ENCODE measurements at regions not wholly inside any gene's neighbourhood (a gene's known extent, or its start where the extent isn't known, plus 50 kb on each side); places are given as distances from the start of the nearest gene placed in this dataset.

GRCh38 chr15:97902140-97902780 lies 58.2 kb upstream of the ARRDC4 start:
- Histone ChIP-seq H3K9me3 (replicated peaks in 1 of 11) (no peaks in the 10 kb centered on the region), H3K9ac (no peak overlapping the region), H3K4me3 (no peak overlapping the region), H3K36me3 (no peaks in the 10 kb centered on the region), H3K27me3 (no peaks in the 10 kb centered on the region), H3K4me1 (peaks cover 0 to 10% (median 0%) of the 10 kb centered on the region in 10 experiments; a peak in 7 of 20 replicates), H3K4me2 (no peak overlapping the region), H3K27ac (no peak overlapping the region), H4K20me1 (no peaks in the 10 kb centered on the region; a peak in 1 of 22 replicates)
- no peak for TF ChIP-seq Cebpa-rat (IDR thresholded peaks at IDR 0.05)

- H3K4me3 ChIP-seq: no peak overlapping the region
- H4K20me1 ChIP-seq: no peaks in the 10 kb centered on the region; a peak in 1 of 22 replicates
- no peaks in the 10 kb centered on the region for H3K36me3 ChIP-seq
- H3K9me3 ChIP-seq (replicated peaks in 1 of 11): no peaks in the 10 kb centered on the region
- TF ChIP-seq Cebpa-rat (IDR thresholded peaks at IDR 0.05): no peak
- no peaks in the 10 kb centered on the region for H3K27me3 ChIP-seq
- no peak overlapping the region for H3K27ac ChIP-seq
- H3K9ac ChIP-seq: no peak overlapping the region
- H3K4me1 ChIP-seq: peaks cover 0 to 10% (median 0%) of the 10 kb centered on the region in 10 experiments; a peak in 7 of 20 replicates
- peak overlapping the region in 8 of 11 experiments; percentile 13 to 68 (median 57); a peak in 10 of 22 replicates for H3K4me2 ChIP-seq
Measured at GRCh38 chr15:97903560-97903959, 56.9 kb upstream of the ARRDC4 start.

GRCh38 chr15:97903971-97904572 lies 56.4 kb upstream of the ARRDC4 start:
- Histone ChIP-seq H3K27me3 (no peaks in the 10 kb centered on the region), H3K4me2 (peak overlapping the region; percentile 13 to 68 (median 56); a peak in 21 of 22 replicates), H3K27ac (no peak overlapping the region), H3K9ac (peak overlapping the region in 2 of 11 experiments; percentile 4 to 20; a peak in 3 of 22 replicates), H4K20me1 (no peaks in the 10 kb centered on the region; a peak in 1 of 22 replicates), H3K4me1 (peaks cover 0 to 10% (median 0%) of the 10 kb centered on the region in 10 experiments; a peak in 7 of 20 replicates), H3K4me3 (no peak overlapping the region; a peak in 2 of 20 replicates), H3K9me3 (replicated peaks in 1 of 11) (no peaks in the 10 kb centered on the region), H3K36me3 (no peaks in the 10 kb centered on the region)
- no peak for TF ChIP-seq Cebpa-rat (IDR thresholded peaks at IDR 0.05)

- TF ChIP-seq Cebpa-rat (IDR thresholded peaks at IDR 0.05): no peak
Measured at GRCh38 chr15:97909291-97909891, 51.1 kb upstream of the ARRDC4 start.

More at GRCh38 chr15:97909291-97909891, 51.1 kb upstream of the ARRDC4 start:
- Histone ChIP-seq H3K9ac (no peak overlapping the region), H3K27me3 (no peaks in the 10 kb centered on the region), H3K4me3 (no peak overlapping the region), H4K20me1 (no peaks in the 10 kb centered on the region), H3K4me2 (no peak overlapping the region), H3K27ac (no peak overlapping the region), H3K4me1 (peaks cover 0 to 4% (median under 1%) of the 10 kb centered on the region in 10 experiments; a peak in 5 of 20 replicates), H3K9me3 (replicated peaks in 1 of 11) (no peaks in the 10 kb centered on the region), H3K36me3 (no peaks in the 10 kb centered on the region)

All from BLaER1 treated with 17β-estradiol and CSF1 and Interleukin-3, amounts not matched to agents 10 nM and 100 nM (cell line).